H9 (cell line): ENCODE measurements at regions not wholly inside any gene's neighbourhood (a gene's known extent, or its start where the extent isn't known, plus 50 kb on each side); places are given as distances from the start of the nearest gene placed in this dataset.

Source experiments
- DNase-seq: peaks from one replicate; pipeline ENCODE4 v3.0.0-alpha.2; 2017
- H2AFZ ChIP-seq: one replicate; pipeline ENCODE4 v1.6.1; 2013; ENCODE audit warnings: mild to moderate bottlenecking, low read length, control low read depth, moderate library complexity
- H2AK5ac ChIP-seq: 2 replicates; pipeline ENCODE4 v1.6.1; 2013; ENCODE audit warnings: low read length, control low read depth, mixed read lengths; ENCODE audit not compliant: insufficient read length
- H2BK120ac ChIP-seq: one replicate; pipeline ENCODE4 v1.6.1; 2013; ENCODE audit warnings: low read depth, mild to moderate bottlenecking, low read length, control low read depth, inconsistent platforms; ENCODE audit not compliant: poor library complexity, severe bottlenecking
- H2BK12ac ChIP-seq: 2 replicates; pipeline ENCODE4 v1.6.1; 2013; ENCODE audit warnings: low read length, control low read depth, mixed read lengths, low read depth; ENCODE audit not compliant: insufficient read length
- H2BK15ac ChIP-seq: 2 replicates; pipeline ENCODE4 v1.6.1; 2013; ENCODE audit warnings: low read depth, low read length, control low read depth
- H2BK20ac ChIP-seq: one replicate; pipeline ENCODE4 v1.6.1; 2013; ENCODE audit warnings: low read depth, mild to moderate bottlenecking, low read length, control low read depth, inconsistent platforms; ENCODE audit not compliant: poor library complexity, severe bottlenecking
- H2BK5ac ChIP-seq: 2 replicates; pipeline ENCODE4 v1.6.1; 2013; ENCODE audit warnings: low read length, control low read depth, mixed read lengths; ENCODE audit not compliant: insufficient read length
- H3K14ac ChIP-seq: 2 replicates; pipeline ENCODE4 v1.6.1; 2013; ENCODE audit warnings: low read length, control low read depth; ENCODE audit not compliant: insufficient read depth
- H3K18ac ChIP-seq: 2 replicates; pipeline ENCODE4 v1.6.1; 2013; ENCODE audit warnings: low read depth, mild to moderate bottlenecking, mixed read lengths, low read length, control low read depth; ENCODE audit not compliant: insufficient read length
- H3K23ac ChIP-seq: 2 replicates; pipeline ENCODE4 v1.6.1; 2013; ENCODE audit warnings: low read length, control low read depth, mixed read lengths, low read depth; ENCODE audit not compliant: insufficient read length
- H3K23me2 ChIP-seq: 2 replicates; pipeline ENCODE4 v1.6.1; 2013; ENCODE audit warnings: low read depth, mild to moderate bottlenecking, mixed read lengths, low read length, control low read depth; ENCODE audit not compliant: insufficient read length, poor library complexity, severe bottlenecking
- H3K27ac ChIP-seq: 2 replicates; pipeline ENCODE4 v1.5.1; 2013; ENCODE audit warnings: low read length, control low read depth, mixed read lengths, low read depth; ENCODE audit not compliant: insufficient read length
- H3K27me3 ChIP-seq: 2 replicates; pipeline ENCODE4 v1.6.1; 2013; ENCODE audit warnings: low read length, control low read depth, inconsistent platforms; ENCODE audit not compliant: insufficient read depth
- H3K4ac ChIP-seq: 2 replicates; pipeline ENCODE4 v1.6.1; 2013; ENCODE audit warnings: low read depth, mild to moderate bottlenecking, control low read depth, inconsistent platforms, low read length, moderate library complexity
- H3K4me1 ChIP-seq: 2 replicates; pipeline ENCODE4 v1.6.1; 2013; ENCODE audit warnings: low read length, control low read depth, inconsistent platforms; ENCODE audit not compliant: insufficient read depth
- H3K4me2 ChIP-seq: 2 replicates; pipeline ENCODE4 v1.6.1; 2013; ENCODE audit warnings: low read length, control low read depth, mixed read lengths; ENCODE audit not compliant: insufficient read length, insufficient read depth
- H3K56ac ChIP-seq: 2 replicates; pipeline ENCODE4 v1.6.1; 2013; ENCODE audit warnings: low read depth, mild to moderate bottlenecking, mixed read lengths, low read length, control low read depth; ENCODE audit not compliant: insufficient read length
- H3K79me1 ChIP-seq: 2 replicates; pipeline ENCODE4 v1.6.1; 2013; ENCODE audit warnings: low read depth, mild to moderate bottlenecking, moderate library complexity, low read length, control low read depth, inconsistent platforms; ENCODE audit not compliant: insufficient read depth, poor library complexity, severe bottlenecking
- H3K79me2 ChIP-seq: 2 replicates; pipeline ENCODE4 v1.6.1; 2013; ENCODE audit warnings: low read length, control low read depth, inconsistent platforms; ENCODE audit not compliant: insufficient read depth
- H3K9ac ChIP-seq: 2 replicates; pipeline ENCODE4 v1.6.1; 2013; ENCODE audit warnings: low read length, control low read depth, mixed read lengths; ENCODE audit not compliant: insufficient read length; ENCODE audit errors: extremely low read depth
- H3K9me3 ChIP-seq: one replicate; pipeline ENCODE4 v1.6.1; 2013; ENCODE audit warnings: low read depth, low read length, inconsistent platforms; ENCODE audit not compliant: control insufficient read depth
- H3T11ph ChIP-seq: one replicate; pipeline ENCODE4 v1.6.1; 2013; ENCODE audit warnings: mild to moderate bottlenecking, low read length, control low read depth, inconsistent platforms
- H4K20me1 ChIP-seq: one replicate; pipeline ENCODE4 v1.6.1; 2013; ENCODE audit not compliant: control insufficient read depth, insufficient read length, insufficient read depth
- H4K5ac ChIP-seq: 2 replicates; pipeline ENCODE4 v1.6.1; 2013; ENCODE audit warnings: low read depth, mild to moderate bottlenecking, mixed read lengths, low read length, control low read depth; ENCODE audit not compliant: insufficient read length
- H4K8ac ChIP-seq: replicated peaks from 2 replicates; pipeline ENCODE4 v1.6.1; 2013; ENCODE audit warnings: low read length, control low read depth, mixed read lengths, low read depth; ENCODE audit not compliant: insufficient read length
- H4K91ac ChIP-seq: 2 replicates; pipeline ENCODE4 v1.6.1; 2013; ENCODE audit warnings: low read depth, mild to moderate bottlenecking, moderate library complexity, mixed read lengths, low read length, control low read depth; ENCODE audit not compliant: insufficient read length
- H3K27ac Mint-ChIP-seq, 3 experiments: 2 replicates in 2 of 3; 3 replicates in 1 of 3; pipeline ENCODE4 v1.8.0; 2020 to 2021; ENCODE audit warnings: mixed read lengths in 3 of 3, mild to moderate bottlenecking in 1 of 3, moderate library complexity in 1 of 3
- H3K27me3 Mint-ChIP-seq: 2 replicates; pipeline ENCODE4 v1.8.0; 2021; ENCODE audit warnings: low read depth, mild to moderate bottlenecking, moderate library complexity, mixed read lengths
- H3K36me3 Mint-ChIP-seq, 3 experiments: 2 replicates in 2 of 3; 3 replicates in 1 of 3; pipeline ENCODE4 v1.8.0; 2020 to 2021; ENCODE audit warnings: low read depth in 3 of 3, mixed read lengths in 3 of 3; ENCODE audit not compliant: insufficient read depth in 1 of 3
- H3K4me1 Mint-ChIP-seq, 2 experiments: 2 replicates each; pipeline ENCODE4 v1.8.0; 2020; ENCODE audit warnings: mixed read lengths in 2 of 2
- H3K4me3 Mint-ChIP-seq, 2 experiments: 2 replicates in 1 of 2; 3 replicates in 1 of 2; pipeline ENCODE4 v1.8.0; 2020 to 2021; ENCODE audit warnings: mild to moderate bottlenecking in 2 of 2, mixed read lengths in 2 of 2, moderate library complexity in 1 of 2
- H3K9me3 Mint-ChIP-seq, 2 experiments: 2 replicates in 1 of 2; 3 replicates in 1 of 2; pipeline ENCODE4 v1.8.0; 2020; ENCODE audit warnings: mild to moderate bottlenecking in 2 of 2, mixed read lengths in 2 of 2, moderate library complexity in 1 of 2
- WGBS: extraction: QIAGEN DNeasy Blood & Tissue Kit; methylation state at CpG from one replicate; pipeline ENCODE4 v1.1.7; 2013; ENCODE audit warnings: missing lambda C conversion rate, low lambda C conversion rate, mixed read lengths; ENCODE audit not compliant: insufficient read length; ENCODE audit errors: extremely low coverage; 5-methylcytosine and 5-hydroxymethylcytosine counted together
- TF ChIP-seq, protein P1 (sequence below): fragments of 200-600 bp; sonication (generic); conservative IDR thresholded peaks from 3 replicates; pipeline ENCODE4 v1.8.0; 2021; ENCODE audit warnings: antibody characterized with exemption, mild to moderate bottlenecking

DNA sequence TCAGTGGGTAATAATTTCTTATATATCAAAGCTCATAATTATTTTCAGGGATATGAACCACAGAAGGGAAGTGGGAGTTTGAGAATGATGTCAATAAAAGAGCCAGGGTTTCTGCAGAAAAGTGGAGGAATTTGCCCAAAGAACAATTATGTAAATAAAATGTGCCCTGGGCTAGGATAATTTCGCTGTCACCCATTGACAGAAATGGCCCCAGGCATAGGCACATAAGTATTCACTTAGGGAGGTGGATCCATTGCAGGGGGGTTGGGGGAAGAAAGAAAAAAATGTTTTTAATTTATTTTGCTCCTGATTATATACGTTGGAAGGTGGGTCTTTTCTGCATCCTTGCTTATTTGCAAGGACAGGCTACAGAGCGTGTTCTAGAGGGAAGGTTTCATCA is 135.1 kb upstream of the IRX2 start:
- Histone ChIP-seq H2BK5ac (no peak overlapping the region), H2BK15ac (no peak overlapping the region), H2BK120ac (no peak overlapping the region), H4K8ac (no peak overlapping the region), H3K79me2 (no peaks in the 10 kb centered on the region), H3K18ac (no peak overlapping the region), H3K14ac (no peak overlapping the region), H3K27ac (no peak overlapping the region), H4K20me1 (no peaks in the 10 kb centered on the region), H3K4ac (no peak overlapping the region), H2AK5ac (no peak overlapping the region), H3K4me2 (no peak overlapping the region), H3K27me3 (no peaks in the 10 kb centered on the region), H2BK20ac (no peak overlapping the region), H2AFZ (no peak overlapping the region), H3K56ac (no peak overlapping the region), H3K23me2 (no peaks in the 10 kb centered on the region), H3T11ph (no peak overlapping the region), H4K91ac (no peak overlapping the region), H3K9me3 (no peaks in the 10 kb centered on the region), H3K9ac (no peak overlapping the region), H3K4me1 (no peaks in the 10 kb centered on the region), H2BK12ac (no peak overlapping the region), H3K23ac (no peak overlapping the region), H3K79me1 (no peaks in the 10 kb centered on the region), H4K5ac (no peak overlapping the region)
- TF ChIP-seq, protein P1, sequence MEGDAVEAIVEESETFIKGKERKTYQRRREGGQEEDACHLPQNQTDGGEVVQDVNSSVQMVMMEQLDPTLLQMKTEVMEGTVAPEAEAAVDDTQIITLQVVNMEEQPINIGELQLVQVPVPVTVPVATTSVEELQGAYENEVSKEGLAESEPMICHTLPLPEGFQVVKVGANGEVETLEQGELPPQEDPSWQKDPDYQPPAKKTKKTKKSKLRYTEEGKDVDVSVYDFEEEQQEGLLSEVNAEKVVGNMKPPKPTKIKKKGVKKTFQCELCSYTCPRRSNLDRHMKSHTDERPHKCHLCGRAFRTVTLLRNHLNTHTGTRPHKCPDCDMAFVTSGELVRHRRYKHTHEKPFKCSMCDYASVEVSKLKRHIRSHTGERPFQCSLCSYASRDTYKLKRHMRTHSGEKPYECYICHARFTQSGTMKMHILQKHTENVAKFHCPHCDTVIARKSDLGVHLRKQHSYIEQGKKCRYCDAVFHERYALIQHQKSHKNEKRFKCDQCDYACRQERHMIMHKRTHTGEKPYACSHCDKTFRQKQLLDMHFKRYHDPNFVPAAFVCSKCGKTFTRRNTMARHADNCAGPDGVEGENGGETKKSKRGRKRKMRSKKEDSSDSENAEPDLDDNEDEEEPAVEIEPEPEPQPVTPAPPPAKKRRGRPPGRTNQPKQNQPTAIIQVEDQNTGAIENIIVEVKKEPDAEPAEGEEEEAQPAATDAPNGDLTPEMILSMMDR = no peak
- H3K27me3 Mint-ChIP-seq = peaks cover 7% of the 10 kb centered on the region
- H3K9me3 Mint-ChIP-seq = peaks cover 0 to 3% of the 10 kb centered on the region in 2 experiments; a peak in 4 of 5 replicates
- no peak overlapping the region for H3K4me3 Mint-ChIP-seq
- no CpG with 5 or more reads among the region's 3 CpGs for WGBS
- no peak for DNase-seq
- H3K4me1 Mint-ChIP-seq = peaks cover 12 to 14% of the 10 kb centered on the region in 2 experiments
- H3K36me3 Mint-ChIP-seq = no peaks in the 10 kb centered on the region; a peak in 2 of 7 replicates
- H3K27ac Mint-ChIP-seq = no peak overlapping the region; a peak in 1 of 7 replicates
